MM.1S (cell line): ENCODE measurements at regions not wholly inside any gene's neighbourhood (a gene's known extent, or its start where the extent isn't known, plus 50 kb on each side); places are given as distances from the start of the nearest gene placed in this dataset.

ENCODE experiments used
- CTCF ChIP-seq: fragments of 300-600 bp; sonication (generic); IDR thresholded peaks from 2 replicates; pipeline ENCODE4 v1.5.1; 2016; ENCODE audit warnings: antibody characterized with exemption, low read length, mixed read lengths
- EZH2 ChIP-seq: fragments of 300-600 bp; sonication (generic); optimal IDR thresholded peaks from 2 replicates; pipeline ENCODE3; 2017; ENCODE audit warnings: low read depth, mild to moderate bottlenecking, antibody characterized with exemption, low read length, mixed read lengths

- TF ChIP-seq CTCF (no peak), EZH2 (no peak)
These were observed 615.8 kb upstream of the RGS18 start for GRCh38 chr1:191542444-191542843.
